ENCODE measurements at regions not wholly inside any gene's neighbourhood (a gene's known extent, or its start where the extent isn't known, plus 50 kb on each side); places are given as distances from the start of the nearest gene placed in this dataset.

DNA sequence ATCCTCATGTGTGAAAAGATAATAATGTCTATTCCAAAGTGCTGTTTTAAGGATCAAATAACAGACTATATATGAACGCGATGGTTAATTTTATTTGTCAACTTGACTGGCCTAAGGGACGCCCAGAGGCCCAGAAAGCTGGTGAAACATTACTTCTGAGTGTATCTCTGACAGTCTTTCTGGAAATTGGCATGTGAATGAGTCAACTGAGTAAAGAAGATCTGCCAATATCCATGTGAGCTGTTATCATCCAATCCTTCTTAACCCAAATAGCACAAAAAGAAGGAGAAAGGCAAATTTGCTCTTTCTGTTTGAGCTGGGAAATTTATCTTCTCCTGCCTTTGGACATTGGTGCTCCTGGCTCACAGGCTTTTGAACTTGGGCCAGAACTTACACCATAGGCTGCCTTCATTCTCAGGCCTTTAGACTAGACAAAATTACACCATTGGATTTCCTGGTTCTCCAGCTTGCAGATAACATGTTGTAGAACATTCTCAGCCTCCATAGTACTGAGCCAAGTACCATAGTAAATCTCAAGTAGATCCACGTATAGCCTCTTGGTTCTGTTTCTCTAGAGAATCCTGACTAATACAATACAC is 114.7 kb upstream of the DOCK10 start:
- intact Hi-C loops (cut with DNase I), result no loop called here
- FAIRE-seq (no peak), DNase-seq (no peak)

DNA sequence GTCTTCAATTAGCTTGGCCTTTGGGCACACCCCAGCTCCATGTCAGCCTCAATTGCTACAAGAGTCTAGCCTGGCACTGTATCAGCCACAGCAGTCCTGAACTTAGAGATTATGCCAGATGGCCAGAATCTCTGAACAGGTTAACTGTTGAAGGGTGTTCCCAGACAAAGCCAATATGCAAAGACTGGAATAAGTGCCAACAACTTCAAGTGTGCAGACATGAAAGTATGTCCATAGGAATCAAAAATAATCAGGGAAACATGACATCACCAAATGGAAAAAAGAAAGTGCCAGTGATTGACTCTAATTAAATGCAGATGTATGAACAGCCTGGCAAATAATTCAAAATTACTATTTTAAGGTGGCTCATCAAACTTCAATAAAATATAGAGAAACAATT is 98.5 kb upstream of the DOCK10 start:
- FAIRE-seq, result no peak
- no peak overlapping the region for H3K27ac ChIP-seq (ENCODE audit: low read depth in 2 of 2, low read length in 2 of 2)
- no peak for DNase-seq
- no peaks in the 10 kb centered on the region for H3K9me3 ChIP-seq (ENCODE audit: control insufficient read depth in 2 of 3, insufficient read depth in 1 of 3, low read length in 3 of 3)
- intact Hi-C loops (cut with DNase I), result no loop called here
- H3K9ac ChIP-seq (ENCODE audit: low read length in 3 of 3), result no peak overlapping the region
- H3K4me3 ChIP-seq (ENCODE audit: low read length in 3 of 3), result no peak overlapping the region
- TF ChIP-seq, protein P1, sequence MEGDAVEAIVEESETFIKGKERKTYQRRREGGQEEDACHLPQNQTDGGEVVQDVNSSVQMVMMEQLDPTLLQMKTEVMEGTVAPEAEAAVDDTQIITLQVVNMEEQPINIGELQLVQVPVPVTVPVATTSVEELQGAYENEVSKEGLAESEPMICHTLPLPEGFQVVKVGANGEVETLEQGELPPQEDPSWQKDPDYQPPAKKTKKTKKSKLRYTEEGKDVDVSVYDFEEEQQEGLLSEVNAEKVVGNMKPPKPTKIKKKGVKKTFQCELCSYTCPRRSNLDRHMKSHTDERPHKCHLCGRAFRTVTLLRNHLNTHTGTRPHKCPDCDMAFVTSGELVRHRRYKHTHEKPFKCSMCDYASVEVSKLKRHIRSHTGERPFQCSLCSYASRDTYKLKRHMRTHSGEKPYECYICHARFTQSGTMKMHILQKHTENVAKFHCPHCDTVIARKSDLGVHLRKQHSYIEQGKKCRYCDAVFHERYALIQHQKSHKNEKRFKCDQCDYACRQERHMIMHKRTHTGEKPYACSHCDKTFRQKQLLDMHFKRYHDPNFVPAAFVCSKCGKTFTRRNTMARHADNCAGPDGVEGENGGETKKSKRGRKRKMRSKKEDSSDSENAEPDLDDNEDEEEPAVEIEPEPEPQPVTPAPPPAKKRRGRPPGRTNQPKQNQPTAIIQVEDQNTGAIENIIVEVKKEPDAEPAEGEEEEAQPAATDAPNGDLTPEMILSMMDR (IDR thresholded peaks at IDR 0.05; ENCODE audit: borderline replicate concordance, extremely low read depth, insufficient read depth), result no peak
- H3K27me3 ChIP-seq (ENCODE audit: control insufficient read depth, insufficient read depth, low read length), result no peaks in the 10 kb centered on the region
- H3K4me1 ChIP-seq (ENCODE audit: control insufficient read depth in 2 of 3, insufficient read depth in 2 of 3, low read depth in 1 of 3, low read length in 3 of 3), result no peaks in the 10 kb centered on the region
- H3K36me3 ChIP-seq (ENCODE audit: control insufficient read depth in 2 of 3, insufficient read depth in 3 of 3, low read length in 3 of 3), result no peaks in the 10 kb centered on the region

More for the DNA sequence above, 114.7 kb upstream of the DOCK10 start:
- no peaks in the 10 kb centered on the region for H3K4me1 ChIP-seq (ENCODE audit: control insufficient read depth in 2 of 3, insufficient read depth in 2 of 3, low read depth in 1 of 3, low read length in 3 of 3)
- no peak overlapping the region for H3K4me3 ChIP-seq (ENCODE audit: low read length in 3 of 3)
- H3K27me3 ChIP-seq (ENCODE audit: control insufficient read depth, insufficient read depth, low read length), result no peaks in the 10 kb centered on the region
- no peak overlapping the region for H3K27ac ChIP-seq (ENCODE audit: low read depth in 2 of 2, low read length in 2 of 2)
- no peak overlapping the region for H3K9ac ChIP-seq (ENCODE audit: low read length in 3 of 3)
- H3K36me3 ChIP-seq (ENCODE audit: control insufficient read depth in 2 of 3, insufficient read depth in 3 of 3, low read length in 3 of 3), result no peaks in the 10 kb centered on the region
- TF ChIP-seq, protein P1 (IDR thresholded peaks at IDR 0.05; ENCODE audit: borderline replicate concordance, extremely low read depth, insufficient read depth), result no peak
- no peaks in the 10 kb centered on the region for H3K9me3 ChIP-seq (ENCODE audit: control insufficient read depth in 2 of 3, insufficient read depth in 1 of 3, low read length in 3 of 3)

DNA sequence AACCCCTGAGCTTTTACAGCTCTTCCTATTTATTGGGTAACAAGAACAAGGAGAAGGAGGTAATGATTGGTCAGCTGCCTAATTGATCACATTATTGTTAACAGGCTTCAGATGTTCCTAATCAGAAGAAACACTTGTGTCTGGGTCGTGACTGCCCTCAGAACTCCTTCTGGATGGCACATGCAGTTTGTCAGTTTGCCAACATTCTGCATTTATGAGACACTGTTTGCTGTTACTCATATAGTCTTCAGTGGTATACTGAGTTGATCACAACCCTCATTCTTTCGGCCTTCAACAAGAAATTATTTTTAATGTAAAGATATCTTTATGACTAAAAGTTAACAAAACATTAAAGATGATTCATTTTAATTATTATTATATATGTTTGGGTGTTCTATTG is 95.7 kb upstream of the DOCK10 start:
- no peaks in the 10 kb centered on the region for H3K9me3 ChIP-seq (ENCODE audit: control insufficient read depth in 2 of 3, insufficient read depth in 1 of 3, low read length in 3 of 3)
- no peak overlapping the region for H3K9ac ChIP-seq (ENCODE audit: low read length in 3 of 3)
- H3K4me1 ChIP-seq (ENCODE audit: control insufficient read depth in 2 of 3, insufficient read depth in 2 of 3, low read depth in 1 of 3, low read length in 3 of 3), result no peaks in the 10 kb centered on the region
- no peak overlapping the region for H3K27ac ChIP-seq (ENCODE audit: low read depth in 2 of 2, low read length in 2 of 2)
- TF ChIP-seq, protein P1 (IDR thresholded peaks at IDR 0.05; ENCODE audit: borderline replicate concordance, extremely low read depth, insufficient read depth), result no peak
- no peaks in the 10 kb centered on the region for H3K27me3 ChIP-seq (ENCODE audit: control insufficient read depth, insufficient read depth, low read length)
- no peaks in the 10 kb centered on the region for H3K36me3 ChIP-seq (ENCODE audit: control insufficient read depth in 2 of 3, insufficient read depth in 3 of 3, low read length in 3 of 3)
- DNase-seq (no peak), FAIRE-seq (no peak)
- intact Hi-C loops (cut with DNase I), result no loop called here
- H3K4me3 ChIP-seq (ENCODE audit: low read length in 3 of 3), result no peak overlapping the region

DNA sequence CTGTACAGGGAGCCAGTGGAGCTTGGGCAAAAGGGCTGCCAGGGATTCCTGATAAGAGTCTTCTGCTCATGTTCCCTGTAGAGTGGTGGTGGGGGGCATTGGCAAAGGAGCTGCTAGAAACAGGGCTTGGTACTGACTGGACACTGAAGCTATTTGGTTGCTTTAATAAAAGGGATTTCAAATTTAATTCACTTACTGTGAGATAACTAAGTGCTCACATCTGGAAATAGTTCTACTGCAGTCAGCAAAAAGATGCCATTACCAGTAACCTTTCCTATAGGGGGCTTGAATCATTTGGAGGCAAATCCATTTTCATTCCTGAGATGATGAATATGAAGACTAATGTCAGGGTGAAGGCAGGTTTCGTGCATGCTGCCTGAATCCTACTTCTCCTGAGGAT is 94.3 kb upstream of the DOCK10 start:
- intact Hi-C loops (cut with DNase I), result no loop called here
- DNase-seq (no peak), FAIRE-seq (no peak)
- TF ChIP-seq, protein P1 (IDR thresholded peaks at IDR 0.05; ENCODE audit: borderline replicate concordance, extremely low read depth, insufficient read depth), result no peak
- Histone ChIP-seq H3K9ac (ENCODE audit: low read length in 3 of 3) (no peak overlapping the region), H3K4me1 (ENCODE audit: control insufficient read depth in 2 of 3, insufficient read depth in 2 of 3, low read depth in 1 of 3, low read length in 3 of 3) (no peaks in the 10 kb centered on the region), H3K27me3 (ENCODE audit: control insufficient read depth, insufficient read depth, low read length) (no peaks in the 10 kb centered on the region), H3K4me3 (ENCODE audit: low read length in 3 of 3) (no peak overlapping the region), H3K9me3 (ENCODE audit: control insufficient read depth in 2 of 3, insufficient read depth in 1 of 3, low read length in 3 of 3) (no peaks in the 10 kb centered on the region), H3K36me3 (ENCODE audit: control insufficient read depth in 2 of 3, insufficient read depth in 3 of 3, low read length in 3 of 3) (no peaks in the 10 kb centered on the region), H3K27ac (ENCODE audit: low read depth in 2 of 2, low read length in 2 of 2) (no peak overlapping the region)

All from kidney (tissue), 13 donors.